Testis (tissue), 2 donors: ENCODE measurements at regions not wholly inside any gene's neighbourhood (a gene's known extent, or its start where the extent isn't known, plus 50 kb on each side); places are given as distances from the start of the nearest gene placed in this dataset.

Experiments
- DNase-seq: peaks from one replicate; pipeline ENCODE4 v3.0.0-alpha.2; 2019
- H3K27ac ChIP-seq, 2 donors: fragments of 200-600 bp; sonication (generic); one replicate each; pipeline ENCODE4 v1.5.1; 2019
- H3K27me3 ChIP-seq: fragments of 200-600 bp; sonication (generic); one replicate; pipeline ENCODE4 v1.5.1; 2019
- H3K36me3 ChIP-seq: fragments of 200-600 bp; sonication (generic); one replicate; pipeline ENCODE4 v1.5.1; 2017; ENCODE audit warnings: low read depth; ENCODE audit errors: missing control alignments
- H3K4me1 ChIP-seq: fragments of 200-600 bp; sonication (generic); one replicate; pipeline ENCODE4 v1.5.1; 2019
- H3K4me3 ChIP-seq, 2 donors: fragments of 200-600 bp; sonication (generic); one replicate each; pipeline ENCODE4 v1.5.1; 2017 to 2019
- H3K9me3 ChIP-seq: fragments of 200-600 bp; sonication (generic); one replicate; pipeline ENCODE4 v1.5.1; 2017
- CTCF ChIP-seq, 3 experiments: fragments of 450-650 bp in 2 of 3; fragments of 200-600 bp in 1 of 3; sonication (generic) in 1 of 3; IDR thresholded peaks; one replicate each; pipeline ENCODE4 v1.5.1; 2016 to 2019; ENCODE audit warnings: antibody characterized with exemption in 3 of 3, mild to moderate bottlenecking in 2 of 3, moderate library complexity in 1 of 3
- POLR2A ChIP-seq: fragments of 450-650 bp; IDR thresholded peaks from one replicate; pipeline ENCODE4 v1.6.1; 2017; ENCODE audit warnings: antibody characterized with exemption, mild to moderate bottlenecking, moderate library complexity
- WGBS, 2 donors: methylation state at CpG; one replicate each; pipeline ENCODE4 v1.1.5; 2018; 5-methylcytosine and 5-hydroxymethylcytosine counted together
- intact Hi-C: fragments of 100-400 bp; cut with DNase I; formaldehyde crosslinking; loops from one replicate; pipeline ENCODE4 v1.15.1; 2023; ENCODE audit warnings: low total_unique reads

- 69 to 77% methylated on average over 15 of the region's 15 CpGs for WGBS, 2 donors
- H3K4me3 ChIP-seq: no peak overlapping the region
- no peak for DNase-seq
- no peaks in the 10 kb centered on the region for H3K9me3 ChIP-seq
- H3K4me1 ChIP-seq: no peaks in the 10 kb centered on the region
- intact Hi-C loops: no loop called here
- no peak overlapping the region for H3K27ac ChIP-seq
- TF ChIP-seq CTCF (IDR thresholded peaks at IDR 0.05) (peak in 1 of 3 experiments; percentile 16), POLR2A (no peak)
- no peaks in the 10 kb centered on the region for H3K36me3 ChIP-seq
- no peaks in the 10 kb centered on the region for H3K27me3 ChIP-seq
These were observed 98.1 kb upstream of the VRK1 start for GRCh38 chr14:96698960-96699539.

- Histone ChIP-seq H3K36me3 (no peaks in the 10 kb centered on the region), H3K27ac (no peak overlapping the region), H3K4me1 (no peaks in the 10 kb centered on the region), H3K4me3 (no peak overlapping the region), H3K27me3 (no peaks in the 10 kb centered on the region), H3K9me3 (no peaks in the 10 kb centered on the region)
- no peak for DNase-seq
- 92 to 99% methylated on average over 3 of the region's 3 CpGs for WGBS, 2 donors
- no peak for TF ChIP-seq CTCF (IDR thresholded peaks at IDR 0.05)
- intact Hi-C loops: no loop called here
These were observed 97.5 kb upstream of the VRK1 start for GRCh38 chr14:96699666-96700065.

GRCh38 chr14:96702831-96703230 is 94.4 kb upstream of the VRK1 start:
- WGBS, 2 donors: 88% methylated on average over 6 of the region's 6 CpGs
- Histone ChIP-seq H3K27me3 (no peaks in the 10 kb centered on the region), H3K9me3 (no peaks in the 10 kb centered on the region), H3K36me3 (no peaks in the 10 kb centered on the region), H3K27ac (no peak overlapping the region), H3K4me3 (no peak overlapping the region), H3K4me1 (no peaks in the 10 kb centered on the region)
- TF ChIP-seq POLR2A: no peak
- DNase-seq: no peak
- intact Hi-C loops: no loop called here

GRCh38 chr14:96705422-96706092 is 91.6 kb upstream of the VRK1 start:
- Histone ChIP-seq H3K9me3 (no peaks in the 10 kb centered on the region), H3K27ac (no peak overlapping the region), H3K4me1 (no peaks in the 10 kb centered on the region), H3K27me3 (no peaks in the 10 kb centered on the region), H3K36me3 (no peaks in the 10 kb centered on the region), H3K4me3 (no peak overlapping the region)
- TF ChIP-seq CTCF (IDR thresholded peaks at IDR 0.05) (no peak), POLR2A (no peak)
- intact Hi-C loops: no loop called here
- 75 to 77% methylated on average over 10 of the region's 10 CpGs for WGBS, 2 donors
- no peak for DNase-seq

DNA sequence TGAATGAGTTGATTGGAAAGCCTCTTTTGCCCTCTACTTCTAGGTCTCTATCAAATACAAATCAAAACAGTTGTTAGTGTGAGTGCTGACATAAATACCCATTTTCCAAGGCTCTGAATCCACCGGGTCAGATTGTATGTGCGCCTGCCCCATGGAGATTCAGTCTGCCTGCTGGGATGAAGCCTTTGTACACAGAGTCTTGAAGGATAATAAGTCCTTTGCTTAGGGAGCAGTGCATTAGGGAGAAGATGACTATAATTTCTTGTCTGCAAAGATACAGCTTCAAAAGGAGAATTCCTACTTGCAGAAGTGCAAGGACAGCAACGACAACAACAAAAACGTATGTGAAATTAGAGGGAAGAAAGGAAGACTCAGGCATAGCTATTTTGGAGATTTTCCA is 90.3 kb upstream of the VRK1 start:
- TF ChIP-seq CTCF (IDR thresholded peaks at IDR 0.05) (no peak), POLR2A (no peak)
- H3K27ac ChIP-seq: no peak overlapping the region
- H3K4me1 ChIP-seq: no peaks in the 10 kb centered on the region
- H3K36me3 ChIP-seq: no peaks in the 10 kb centered on the region
- H3K4me3 ChIP-seq: no peak overlapping the region
- H3K27me3 ChIP-seq: no peaks in the 10 kb centered on the region
- DNase-seq: no peak
- H3K9me3 ChIP-seq: no peaks in the 10 kb centered on the region
- intact Hi-C loops: no loop called here
- WGBS, 2 donors: 64 to 66% methylated on average over 4 of the region's 4 CpGs
